Stimulated activated CD4-positive, alpha-beta T cell treated with anti-CD3 and anti-CD28 coated beads, Interleukin-4, amount 100 ng/mL, for 24 hours (primary cell): ENCODE measurements at regions not wholly inside any gene's neighbourhood (a gene's known extent, or its start where the extent isn't known, plus 50 kb on each side); places are given as distances from the start of the nearest gene placed in this dataset.
A peak's percentile ranks its signal among the peaks of the same experiment; 100 is the strongest.

Experiments used
- DNase-seq: peaks from one replicate; pipeline ENCODE4 v3.0.0-alpha.2; 2020

- DNase-seq, result peak; percentile 29
These were observed 107.6 kb upstream of the SPRY4 start for GRCh38 chr5:142432369-142432863.

- DNase-seq, result no peak
These were observed 104.1 kb upstream of the SPRY4 start for GRCh38 chr5:142428773-142429473.

- no peak for DNase-seq
These were observed 103.4 kb upstream of the SPRY4 start for GRCh38 chr5:142428036-142428772.

- DNase-seq, result no peak
These were observed 102.7 kb upstream of the SPRY4 start for GRCh38 chr5:142427529-142427928.

- DNase-seq, result no peak
These were observed 102.2 kb upstream of the SPRY4 start for GRCh38 chr5:142427015-142427364.

- peak; percentile 47 for DNase-seq
These were observed 101.6 kb upstream of the SPRY4 start for GRCh38 chr5:142426129-142427014.

- DNase-seq, result no peak
These were observed 100.7 kb upstream of the SPRY4 start for GRCh38 chr5:142425286-142426065.

- DNase-seq, result no peak
These were observed 97.6 kb upstream of the SPRY4 start for GRCh38 chr5:142422429-142422828.

GRCh38 chr5:142421621-142422397 lies 97.0 kb upstream of the SPRY4 start:
- no peak for DNase-seq

GRCh38 chr5:142421228-142421617 lies 96.4 kb upstream of the SPRY4 start:
- DNase-seq, result no peak

- DNase-seq, result no peak
These were observed 95.9 kb upstream of the SPRY4 start for GRCh38 chr5:142420561-142421227.

- no peak for DNase-seq
These were observed 87.8 kb upstream of the SPRY4 start for GRCh38 chr5:142412581-142412980.

- no peak for DNase-seq
These were observed 87.0 kb upstream of the SPRY4 start for GRCh38 chr5:142411656-142412425.

GRCh38 chr5:142411103-142411502 lies 86.3 kb upstream of the SPRY4 start:
- DNase-seq, result no peak

GRCh38 chr5:142408981-142409481 lies 84.2 kb upstream of the SPRY4 start:
- no peak for DNase-seq

- no peak for DNase-seq
These were observed 83.7 kb upstream of the SPRY4 start for GRCh38 chr5:142408536-142408935.

GRCh38 chr5:142405814-142406395 lies 81.1 kb upstream of the SPRY4 start:
- no peak for DNase-seq

- no peak for DNase-seq
These were observed 80.2 kb upstream of the SPRY4 start for GRCh38 chr5:142405023-142405422.

GRCh38 chr5:142404046-142404477 lies 79.2 kb upstream of the SPRY4 start:
- no peak for DNase-seq

GRCh38 chr5:142403583-142403982 lies 78.8 kb upstream of the SPRY4 start:
- no peak for DNase-seq
